GM18951 (cell line): ENCODE measurements at regions not wholly inside any gene's neighbourhood (a gene's known extent, or its start where the extent isn't known, plus 50 kb on each side); places are given as distances from the start of the nearest gene placed in this dataset.

Experiments
- POLR2A ChIP-seq: IDR thresholded peaks from 4 replicates; pipeline ENCODE4 v1.6.1; 2011; ENCODE audit warnings: mild to moderate bottlenecking; ENCODE audit not compliant: insufficient read length, insufficient read depth; ENCODE audit errors: extremely low read depth
- in situ Hi-C: fragments of 300-500 bp; cut with MboI; formaldehyde crosslinking; loops from one replicate; pipeline ENCODE4 v1.12.0; 2022; ENCODE audit warnings: low sequenced_read_pairs, mixed read lengths, inconsistent platforms; ENCODE audit not compliant: unreplicated experiment

GRCh38 chr1:56003846-56004245 lies 575.5 kb downstream of the PLPP3 start:
- TF ChIP-seq POLR2A = no peak
- in situ Hi-C loops = no loop called here

- in situ Hi-C loops = no loop called here
- no peak for TF ChIP-seq POLR2A
Measured at GRCh38 chr1:56002231-56002630, 577.1 kb downstream of the PLPP3 start.

DNA sequence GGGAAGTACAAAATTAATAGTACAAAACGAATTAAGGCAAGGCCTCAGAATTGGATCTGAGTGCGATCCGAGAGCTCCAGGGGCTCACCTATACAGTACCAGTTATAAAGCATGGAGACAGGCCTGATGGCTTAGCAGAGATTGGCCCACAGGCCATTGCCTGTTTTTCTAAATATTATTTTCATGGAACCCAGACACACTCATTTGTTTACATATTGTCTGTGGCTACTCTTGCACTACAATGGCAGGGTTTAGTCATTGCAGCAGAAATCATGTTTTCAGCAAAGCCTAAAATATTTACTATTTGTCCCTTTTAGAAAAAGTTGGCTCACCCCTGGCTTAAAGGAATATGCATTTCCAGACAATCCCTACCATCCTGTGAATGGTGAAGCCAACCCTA lies 578.9 kb downstream of the PLPP3 start:
- no peak for TF ChIP-seq POLR2A
- in situ Hi-C loops = no loop called here

DNA sequence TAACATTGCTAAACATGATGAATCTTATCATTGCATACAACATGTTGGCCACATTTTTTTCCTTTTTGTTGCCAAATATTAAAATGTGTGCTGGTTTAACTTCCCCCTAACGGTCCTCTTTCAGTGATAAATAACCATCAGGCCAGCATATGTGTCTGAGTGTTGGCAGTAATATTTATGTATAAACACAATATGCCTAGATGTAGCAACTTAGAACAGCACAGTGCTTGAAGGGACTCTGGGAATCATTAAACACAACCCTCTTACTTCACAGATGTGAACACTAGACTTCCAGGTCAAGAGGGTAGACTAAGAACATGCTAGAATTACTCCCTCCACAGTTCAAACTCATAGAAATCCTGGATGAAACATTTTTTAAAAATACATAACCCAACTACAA lies 581.8 kb downstream of the PLPP3 start:
- in situ Hi-C loops = no loop called here
- TF ChIP-seq POLR2A = no peak

DNA sequence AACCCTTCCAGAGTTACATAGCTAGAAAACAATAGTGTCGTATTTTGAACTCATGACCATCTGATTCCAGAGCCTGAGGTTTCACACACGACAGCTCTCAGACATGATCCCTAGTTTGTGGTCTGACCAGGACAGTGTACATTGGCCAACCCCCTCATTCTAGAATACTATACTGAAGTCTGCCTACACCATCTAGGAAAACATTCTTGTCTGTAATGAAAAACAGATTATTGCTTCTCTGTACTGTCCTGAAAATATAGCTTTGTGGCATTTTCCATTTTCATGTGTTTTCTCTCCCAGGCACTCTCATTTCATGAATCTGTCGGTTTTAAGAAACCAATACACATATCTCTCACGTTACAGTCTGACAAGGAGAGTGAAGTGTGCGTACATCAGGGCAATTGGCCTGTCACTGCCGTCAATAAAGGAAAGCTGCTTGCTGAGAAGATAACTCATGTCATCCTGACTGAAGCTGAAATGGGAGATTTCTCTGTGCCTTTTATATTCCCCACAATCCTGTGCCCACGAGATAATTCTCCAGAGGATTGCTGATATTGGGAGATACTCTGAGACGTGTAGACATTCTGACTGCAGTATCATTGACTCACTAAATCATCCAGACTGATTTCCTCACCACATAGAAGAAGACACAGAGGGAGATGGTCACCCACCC lies 585.6 kb downstream of the PLPP3 start:
- in situ Hi-C loops = no loop called here
- no peak for TF ChIP-seq POLR2A

DNA sequence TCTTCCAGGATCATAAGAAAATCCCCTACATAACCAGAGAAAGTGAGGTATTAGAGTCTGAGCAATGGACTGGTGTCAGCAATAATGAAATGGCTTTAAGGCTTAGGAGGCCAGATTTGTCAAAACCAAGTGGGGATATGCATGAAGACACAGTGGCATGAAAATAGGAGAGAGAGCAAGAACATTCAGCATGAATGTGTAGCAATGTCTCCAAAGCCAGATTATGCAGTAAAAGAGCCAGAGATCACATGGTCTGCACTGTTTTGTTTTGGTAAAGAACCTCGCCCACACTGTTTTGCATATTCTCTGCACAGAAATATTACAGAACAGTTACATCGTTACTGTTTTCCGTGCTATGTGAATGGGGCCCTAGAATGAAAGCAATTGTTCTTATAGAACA lies 589.4 kb downstream of the PLPP3 start:
- in situ Hi-C loops = no loop called here

GRCh38 chr1:55988963-55989452 lies 590.4 kb downstream of the PLPP3 start:
- in situ Hi-C loops = no loop called here
- no peak for TF ChIP-seq POLR2A

More for the DNA sequence above, 589.4 kb downstream of the PLPP3 start:
- TF ChIP-seq POLR2A = no peak

DNA sequence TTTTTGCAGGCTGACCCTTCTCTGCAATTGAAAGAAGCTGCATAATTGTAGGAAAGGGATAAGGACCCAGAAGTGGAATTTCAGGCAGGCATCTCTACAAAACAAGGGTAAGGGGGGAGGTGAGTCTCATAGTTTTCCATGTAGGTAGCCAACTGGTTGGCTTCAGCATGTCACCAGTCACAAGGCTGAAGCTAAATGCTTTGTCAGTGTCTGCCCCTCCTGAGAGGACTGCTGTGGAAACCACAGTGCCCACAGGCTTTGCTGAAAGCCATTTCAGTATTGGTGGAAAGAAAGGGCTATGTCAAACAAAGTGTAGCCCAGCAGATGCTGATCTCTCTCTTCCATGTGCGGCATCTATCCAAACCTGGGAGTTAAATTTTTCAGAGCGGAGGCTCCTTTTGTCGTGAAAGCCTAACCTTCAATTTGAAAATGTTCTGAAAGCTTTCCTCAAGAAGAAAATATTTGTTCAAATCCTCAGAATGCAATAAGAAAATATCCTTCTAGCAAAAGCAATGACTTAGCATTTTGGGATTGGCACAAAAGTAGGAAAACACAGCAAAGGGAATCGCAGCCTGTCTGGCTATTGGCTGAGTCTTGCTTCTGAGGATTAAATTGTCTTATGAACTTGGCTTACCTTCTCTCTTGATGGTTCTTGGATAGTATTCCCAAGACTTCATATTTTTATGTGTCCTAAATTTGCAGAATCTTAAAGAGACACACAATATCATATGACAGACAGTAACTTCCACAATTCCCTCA lies 591.7 kb downstream of the PLPP3 start:
- in situ Hi-C loops = no loop called here

GRCh38 chr1:55986003-55986402 lies 593.4 kb downstream of the PLPP3 start:
- no peak for TF ChIP-seq POLR2A
- in situ Hi-C loops = no loop called here

More for the DNA sequence above, 591.7 kb downstream of the PLPP3 start:
- TF ChIP-seq POLR2A = no peak

- no peak for TF ChIP-seq POLR2A
- in situ Hi-C loops = no loop called here
Measured at GRCh38 chr1:55981010-55981650, 598.2 kb downstream of the PLPP3 start.

GRCh38 chr1:55980582-55980981 lies 598.8 kb downstream of the PLPP3 start:
- no peak for TF ChIP-seq POLR2A
- in situ Hi-C loops = no loop called here

DNA sequence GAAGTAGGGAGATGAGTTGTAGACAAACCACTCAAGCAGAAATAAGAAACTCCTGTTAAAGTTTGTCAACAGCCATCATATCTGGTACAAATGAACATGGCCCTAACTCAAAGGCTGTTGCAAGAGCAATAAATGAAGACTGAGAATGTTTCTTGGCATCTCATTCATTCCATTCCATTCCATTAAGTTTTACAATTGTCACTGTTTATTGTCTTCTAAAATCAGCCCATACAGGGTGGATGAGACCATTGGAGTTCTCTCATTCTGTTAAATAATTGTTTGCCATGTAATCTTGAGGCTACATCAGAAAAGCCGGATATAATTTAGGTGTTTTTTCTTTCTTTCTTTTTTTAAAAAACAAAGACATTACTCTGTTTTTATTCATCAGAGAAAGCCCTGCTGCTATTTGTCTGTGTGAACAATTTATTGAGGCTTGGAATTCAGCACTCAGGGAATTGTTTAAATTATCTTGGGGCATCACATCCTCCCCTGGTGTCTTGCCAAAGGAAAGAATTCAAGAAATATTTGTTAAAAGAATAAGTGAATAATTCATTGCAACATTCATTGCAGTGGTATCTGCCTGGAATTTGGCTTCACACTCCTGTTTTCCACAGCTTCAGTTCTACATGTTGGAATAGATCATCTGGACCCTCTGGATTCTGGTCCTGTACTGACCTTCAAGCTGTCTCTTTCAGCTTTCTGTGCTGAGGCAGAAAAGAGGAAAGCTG lies 604.5 kb downstream of the PLPP3 start:
- in situ Hi-C loops = no loop called here
- no peak for TF ChIP-seq POLR2A

DNA sequence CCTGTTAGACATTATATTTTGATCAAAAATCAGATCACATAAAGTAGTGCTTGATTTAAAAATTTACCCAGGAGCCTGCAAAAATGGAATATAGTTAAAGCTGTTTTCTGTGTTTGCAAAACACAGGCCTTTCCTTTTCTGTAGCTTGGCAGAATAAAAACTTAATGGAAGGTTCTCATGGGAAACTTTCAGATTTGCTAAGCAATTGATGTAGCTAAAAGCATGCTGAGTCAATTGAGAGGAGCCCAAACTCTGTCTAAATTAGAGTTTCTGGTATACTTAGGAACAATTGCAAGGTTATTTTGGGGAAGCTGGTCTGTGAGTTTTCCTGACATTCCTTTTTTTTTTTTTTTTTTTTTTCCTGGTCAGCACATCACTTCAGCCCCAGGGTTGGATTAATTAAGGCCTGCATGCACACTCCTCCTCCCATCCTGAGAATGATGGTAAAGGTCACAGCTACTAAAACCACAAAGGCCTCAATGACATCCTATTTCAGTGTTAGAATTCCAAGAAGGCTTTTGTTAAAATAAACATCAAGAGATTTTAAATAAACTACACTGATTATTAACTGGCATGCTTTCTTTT lies 608.7 kb downstream of the PLPP3 start:
- in situ Hi-C loops = no loop called here
- no peak for TF ChIP-seq POLR2A
